Keratinocyte (primary cell): ENCODE measurements at regions not wholly inside any gene's neighbourhood (a gene's known extent, or its start where the extent isn't known, plus 50 kb on each side); places are given as distances from the start of the nearest gene placed in this dataset.

Experiments
- CTCF ChIP-seq, 3 experiments: IDR thresholded peaks in 1 of 3; conservative IDR thresholded peaks in 1 of 3; optimal IDR thresholded peaks in 1 of 3; 2 replicates in 2 of 3; 3 replicates in 1 of 3; pipeline versions ENCODE3 to v1.5.1; 2011; ENCODE audit warnings: low read length in 3 of 3, mild to moderate bottlenecking in 3 of 3, moderate library complexity in 2 of 3, control low read depth in 1 of 3, inconsistent platforms in 1 of 3; ENCODE audit not compliant: insufficient read depth in 2 of 3; ENCODE audit errors: extremely low read depth in 1 of 3
- EZH2 ChIP-seq: IDR thresholded peaks from one replicate; pipeline ENCODE4 v1.6.1; 2012; ENCODE audit warnings: inconsistent platforms, mild to moderate bottlenecking, low read length, moderate library complexity

- TF ChIP-seq CTCF (optimal IDR thresholded peaks at IDR 0.05 in 1 of 3, IDR thresholded peaks at IDR 0.05 in 1 of 3, conservative IDR thresholded peaks at IDR 0.05 in 1 of 3; ENCODE audit: extremely low read depth in 1 of 3, insufficient read depth in 2 of 3, low read length in 3 of 3) (peak in 1 of 3 experiments; percentile 9), EZH2 (no peak)
Measured at GRCh38 chr2:66050392-66050791, 384.5 kb upstream of the MEIS1 start.
